GM04504 (cell line): ENCODE measurements at regions not wholly inside any gene's neighbourhood (a gene's known extent, or its start where the extent isn't known, plus 50 kb on each side); places are given as distances from the start of the nearest gene placed in this dataset.

Source experiments
- DNase-seq: peaks from one replicate; pipeline ENCODE4 v3.0.0-alpha.2; 2012; ENCODE audit warnings: low read depth

GRCh38 chr16:86404678-86405077, 105.6 kb upstream of the FOXF1 start:
- no peak for DNase-seq

GRCh38 chr16:86405319-86405718, 105.0 kb upstream of the FOXF1 start:
- DNase-seq = no peak

GRCh38 chr16:86406056-86406455, 104.3 kb upstream of the FOXF1 start:
- no peak for DNase-seq

GRCh38 chr16:86408685-86409084, 101.6 kb upstream of the FOXF1 start:
- DNase-seq = no peak

DNA sequence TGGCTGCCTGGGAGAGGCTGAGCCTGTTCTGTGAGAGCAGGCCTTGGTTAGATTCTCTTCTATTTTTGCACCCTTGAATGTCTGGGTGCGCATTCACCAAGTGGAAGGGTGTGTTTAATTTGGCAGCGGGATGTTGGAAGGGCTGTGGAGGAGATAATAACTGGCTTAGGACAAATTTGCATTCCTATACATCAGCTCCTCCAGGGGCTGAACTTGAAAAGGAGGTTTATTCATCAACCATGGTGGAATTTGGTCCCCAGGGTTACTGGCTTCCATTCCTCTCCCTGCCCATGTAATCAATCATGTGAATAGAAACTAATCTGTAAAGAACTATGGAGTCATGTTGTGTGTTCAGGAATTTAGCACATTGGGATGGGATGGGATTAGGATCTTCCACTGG, 100.2 kb upstream of the FOXF1 start:
- no peak for DNase-seq

DNA sequence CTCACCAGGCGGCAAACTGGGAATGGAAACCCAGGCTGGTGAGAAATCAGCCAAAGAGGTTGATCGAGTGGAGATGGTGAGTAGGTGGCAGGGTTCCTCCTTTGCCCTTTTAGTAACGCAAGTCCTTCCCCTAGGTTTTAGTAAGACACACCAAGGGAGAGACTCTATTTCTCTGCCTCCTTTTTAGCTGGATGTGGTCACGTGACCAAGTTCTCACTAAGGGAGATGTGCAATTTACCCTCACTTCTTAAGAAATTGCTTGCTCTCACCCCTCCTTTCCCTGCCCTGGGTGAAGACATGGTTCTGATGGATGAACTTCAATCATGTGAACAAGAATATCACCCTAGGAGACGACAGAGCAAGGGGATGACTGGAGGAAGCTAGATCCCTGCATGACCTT, 99.8 kb upstream of the FOXF1 start:
- DNase-seq = no peak

DNA sequence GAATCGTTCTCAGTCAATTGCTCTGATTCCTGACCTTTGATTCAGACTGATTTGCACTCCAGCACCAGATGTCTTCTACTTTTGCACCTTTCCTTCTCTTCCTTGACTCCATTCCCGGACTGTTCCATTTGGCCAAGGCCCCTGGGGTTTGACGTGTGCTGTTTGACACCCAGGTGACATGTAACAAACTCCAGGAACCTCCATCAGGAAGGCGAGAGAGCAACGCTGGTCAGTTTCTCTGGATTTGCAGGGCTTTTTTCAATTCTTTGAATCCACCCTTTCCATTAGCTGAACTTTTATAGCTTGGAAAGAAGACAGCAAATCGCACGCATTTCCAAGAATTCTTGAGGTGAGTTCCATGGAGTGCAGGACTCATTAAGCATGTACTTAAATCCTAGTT, 98.4 kb upstream of the FOXF1 start:
- DNase-seq = no peak

- no peak for DNase-seq
Measured at GRCh38 chr16:86414991-86415740, 95.2 kb upstream of the FOXF1 start.

DNA sequence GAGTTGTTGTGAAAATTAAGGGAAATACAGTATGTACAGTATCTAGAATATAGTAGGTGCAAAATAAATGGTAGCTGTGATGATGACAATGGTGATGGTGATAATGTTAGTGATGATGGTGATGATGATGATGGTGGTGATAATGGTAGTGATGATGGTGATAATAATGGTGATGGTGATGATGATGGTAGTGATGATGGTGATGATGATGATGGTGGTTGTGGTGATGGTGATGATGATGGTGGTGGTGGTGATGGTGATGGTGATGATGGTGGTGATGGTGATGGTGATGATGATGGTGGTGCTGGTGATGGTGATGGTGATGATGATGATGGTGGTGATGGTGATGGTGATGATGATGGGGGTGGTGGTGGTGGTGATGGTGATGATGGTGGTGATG, 91.3 kb upstream of the FOXF1 start:
- DNase-seq = no peak

DNA sequence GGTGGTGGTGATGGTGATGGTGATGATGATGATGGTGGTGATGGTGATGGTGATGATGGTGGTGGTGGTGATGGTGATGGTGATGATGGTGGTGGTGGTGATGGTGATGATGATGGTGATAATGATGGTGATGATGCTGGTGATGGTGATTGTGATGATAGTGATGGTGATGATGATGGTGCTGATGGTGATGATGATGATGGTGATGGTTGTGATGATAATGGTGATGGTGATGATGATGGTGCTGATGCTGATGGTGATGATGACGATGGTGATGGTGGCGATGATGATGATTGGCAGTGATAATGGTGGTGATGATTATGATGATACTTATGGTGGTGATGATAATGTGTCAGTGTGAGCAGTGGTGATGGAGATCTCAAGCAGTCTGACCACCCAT, 90.8 kb upstream of the FOXF1 start:
- no peak for DNase-seq

- no peak for DNase-seq
Measured at GRCh38 chr16:86421995-86422394, 88.3 kb upstream of the FOXF1 start.

- DNase-seq = no peak
Measured at GRCh38 chr16:86424398-86424797, 85.9 kb upstream of the FOXF1 start.

DNA sequence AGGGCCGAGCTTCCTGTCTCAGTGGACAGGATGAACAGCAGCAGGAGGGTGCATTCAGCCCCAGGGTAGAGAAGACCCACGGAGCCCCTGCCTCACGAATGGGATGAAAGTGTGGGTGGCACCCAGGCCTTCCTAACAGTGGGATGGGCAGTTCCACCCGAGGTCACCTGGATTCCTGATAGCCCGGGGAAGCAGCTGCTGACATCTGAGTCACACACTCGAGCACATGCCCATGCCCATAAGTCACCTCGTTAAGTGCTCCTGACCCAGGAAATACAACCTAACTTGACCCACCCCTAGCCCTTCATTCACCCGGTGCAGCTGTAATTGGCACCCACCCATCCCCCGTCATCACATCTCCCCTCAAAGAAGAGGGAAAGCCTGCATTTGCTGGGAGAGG, 85.3 kb upstream of the FOXF1 start:
- DNase-seq = no peak

DNA sequence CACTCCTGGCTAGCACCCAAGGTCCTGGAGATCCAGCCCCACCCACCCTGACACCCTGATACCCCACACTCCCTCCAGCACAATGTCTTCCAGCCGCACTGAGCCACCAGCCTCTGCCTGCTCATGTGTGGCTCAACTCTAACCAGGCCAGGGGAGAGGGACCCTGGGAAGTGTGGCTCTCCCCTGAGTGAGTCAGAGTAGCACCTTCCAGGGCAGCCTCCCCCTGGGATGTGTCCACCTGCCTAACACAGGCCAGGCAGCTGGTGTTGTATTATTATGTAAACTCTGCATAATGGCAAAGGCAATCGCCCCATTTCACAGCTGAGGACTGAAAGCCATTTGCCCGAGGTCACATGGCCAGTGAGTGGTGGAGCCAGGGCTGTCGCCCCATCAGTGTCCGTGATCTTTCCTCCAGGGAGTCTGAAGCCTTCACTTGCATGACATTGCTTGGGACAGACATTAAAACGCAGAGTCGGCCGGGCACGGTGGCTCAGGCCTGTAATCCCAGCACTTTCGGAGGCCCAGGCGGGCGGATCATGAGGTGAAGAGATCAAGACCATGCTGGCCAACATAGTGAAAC, 84.2 kb upstream of the FOXF1 start:
- DNase-seq = no peak

DNA sequence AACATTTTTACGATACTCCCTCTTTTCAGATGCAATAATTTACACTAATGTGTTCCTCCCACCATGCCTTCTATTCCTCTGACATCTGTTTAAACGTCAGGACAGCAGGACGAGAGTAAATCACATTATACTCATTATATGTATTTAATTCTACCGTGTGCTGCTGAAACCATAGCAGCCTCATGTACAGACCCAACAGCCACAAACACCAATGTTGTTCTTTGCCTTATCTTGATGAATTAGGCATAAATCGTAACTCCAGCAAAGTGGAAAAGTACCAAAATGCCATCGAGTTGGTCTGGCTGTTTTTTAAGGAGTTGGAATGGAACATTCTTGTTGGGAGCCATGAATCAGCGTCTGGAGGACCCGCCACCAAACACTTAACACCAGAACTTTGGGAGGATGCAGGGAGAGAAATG, 82.9 kb upstream of the FOXF1 start:
- DNase-seq = no peak

DNA sequence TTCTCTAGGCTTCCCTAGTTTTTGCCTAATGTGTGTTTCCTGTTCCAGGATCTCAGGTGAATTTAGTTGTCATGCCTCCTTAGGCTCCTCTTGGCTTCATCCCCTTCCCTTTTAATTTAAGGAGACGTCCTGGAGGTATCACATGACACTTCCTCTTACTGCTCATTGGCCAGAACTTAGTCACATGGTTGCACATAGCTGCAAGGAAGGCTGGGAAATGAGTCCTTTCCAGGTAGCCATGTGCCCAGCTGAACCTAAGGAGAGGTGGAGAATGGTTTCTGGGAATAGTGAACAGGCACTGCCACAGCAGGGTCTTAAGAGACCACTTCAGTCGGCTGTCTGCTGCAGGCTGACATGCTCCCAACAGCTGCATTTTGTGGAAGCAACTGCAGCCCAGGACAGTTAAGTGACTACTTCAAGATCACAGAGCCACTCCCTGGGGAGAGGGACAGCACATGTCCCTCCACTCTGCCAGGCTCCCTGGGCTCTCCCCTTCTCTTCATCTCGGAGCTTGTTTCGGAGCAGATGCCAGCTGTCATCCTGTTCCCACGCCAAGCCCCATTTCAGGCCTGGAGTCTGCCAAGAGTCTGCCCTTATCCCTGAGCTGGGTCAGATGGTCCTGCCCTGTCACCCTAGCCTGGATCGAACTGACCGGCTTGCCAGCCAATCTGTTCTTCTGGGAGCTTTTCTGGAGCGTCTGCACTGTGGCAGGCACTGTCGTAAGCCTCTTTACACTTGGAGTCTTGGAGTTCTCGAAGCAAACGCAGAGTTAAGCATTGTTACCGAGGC, 81.4 kb upstream of the FOXF1 start:
- DNase-seq = no peak

GRCh38 chr16:86429663-86430062, 80.7 kb upstream of the FOXF1 start:
- no peak for DNase-seq

GRCh38 chr16:86430814-86431213, 79.5 kb upstream of the FOXF1 start:
- DNase-seq = no peak

- no peak for DNase-seq
Measured at GRCh38 chr16:86431540-86431939, 78.8 kb upstream of the FOXF1 start.

DNA sequence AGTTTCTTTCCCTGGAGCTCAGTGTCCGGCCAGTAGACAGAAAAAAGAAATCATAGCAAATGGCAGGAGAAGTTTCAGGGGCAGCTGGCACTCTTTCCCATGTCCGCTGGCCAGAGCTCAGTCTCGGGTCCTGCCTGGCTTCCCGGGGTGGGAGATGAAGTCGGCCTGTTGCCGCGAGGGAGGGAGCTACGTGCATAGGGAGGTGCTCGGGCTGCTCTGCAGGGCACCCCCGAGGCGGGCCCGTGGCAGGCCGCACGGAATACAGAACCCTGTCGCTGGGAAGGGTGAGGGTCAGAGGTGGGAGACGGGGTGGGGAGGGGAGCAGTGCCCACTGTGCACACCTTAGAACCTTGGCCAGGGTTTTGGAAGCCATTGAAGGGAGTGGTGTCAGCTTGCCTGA, 78.3 kb upstream of the FOXF1 start:
- DNase-seq = no peak

GRCh38 chr16:86432691-86433090, 77.6 kb upstream of the FOXF1 start:
- DNase-seq = no peak

DNA sequence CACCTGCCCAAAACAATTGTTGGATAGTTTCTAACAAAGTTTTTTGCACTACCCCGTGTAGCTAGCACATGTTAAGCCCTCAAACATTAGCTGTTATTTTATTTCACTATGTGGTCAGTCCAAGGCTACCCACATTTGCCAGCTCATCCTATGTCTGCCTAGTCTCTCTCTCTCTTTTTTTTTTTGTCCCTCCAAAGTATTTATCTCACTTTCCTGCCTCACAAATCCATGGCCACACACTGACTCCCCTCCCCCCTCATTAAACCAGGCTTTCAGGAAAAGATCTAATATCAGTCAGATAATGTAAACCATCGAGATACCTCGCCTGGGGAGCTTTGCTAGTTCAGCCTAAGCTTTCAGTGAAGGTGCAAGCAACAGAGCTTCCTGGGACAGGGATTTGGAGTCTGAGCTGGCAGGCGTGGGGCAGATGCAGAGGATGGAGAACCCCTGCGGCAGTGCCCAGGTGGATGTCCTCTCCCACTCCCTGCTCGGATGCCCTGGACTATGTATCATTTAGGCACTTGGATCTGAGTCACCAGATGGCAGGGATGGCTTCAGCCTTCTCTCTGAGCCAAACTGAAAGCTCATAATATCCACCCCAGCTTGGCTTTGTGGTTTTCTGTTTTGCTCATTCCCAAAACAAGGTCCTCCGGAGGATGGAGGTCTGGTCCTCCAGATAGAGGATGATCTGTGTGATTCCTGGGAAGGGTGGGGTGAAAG, 73.7 kb upstream of the FOXF1 start:
- no peak for DNase-seq

- no peak for DNase-seq
Measured at GRCh38 chr16:86437348-86437747, 73.0 kb upstream of the FOXF1 start.
